ENCODE measurements at regions not wholly inside any gene's neighbourhood (a gene's known extent, or its start where the extent isn't known, plus 50 kb on each side); places are given as distances from the start of the nearest gene placed in this dataset.

GRCh38 chr5:112648264-112648663 is 89.4 kb upstream of the APC start:
- Histone ChIP-seq H3K4me3 (no peak overlapping the region), H3K9me3 (no peaks in the 10 kb centered on the region), H3K27ac (no peak overlapping the region), H3K36me3 (no peaks in the 10 kb centered on the region), H3K27me3 (no peaks in the 10 kb centered on the region), H3K4me1 (no peaks in the 10 kb centered on the region)
- no peak for DNase-seq
- 88 to 96% (median 94%) methylated on average over 1 of the region's 1 CpG for WGBS, 5 donors
- TF ChIP-seq EP300 (IDR thresholded peaks at IDR 0.05) (no peak), CTCF (IDR thresholded peaks at IDR 0.05) (no peak), POLR2A (IDR thresholded peaks at IDR 0.05) (no peak), POLR2AphosphoS5 (IDR thresholded peaks at IDR 0.05) (no peak)
- intact Hi-C loops (cut with DNase I; ENCODE audit: low total_unique reads) = no loop called here

GRCh38 chr5:112649882-112650281 is 87.8 kb upstream of the APC start:
- no peak for DNase-seq
- intact Hi-C loops (cut with DNase I; ENCODE audit: low total_unique reads) = no loop called here
- Histone ChIP-seq H3K4me1 (no peaks in the 10 kb centered on the region), H3K9me3 (no peaks in the 10 kb centered on the region), H3K27ac (no peak overlapping the region), H3K27me3 (no peaks in the 10 kb centered on the region), H3K4me3 (no peak overlapping the region), H3K36me3 (no peaks in the 10 kb centered on the region)
- whole genome bisulfite sequencing, 5 donors = 63 to 76% (median 75%) methylated on average over 6 of the region's 6 CpGs
- no peak for TF ChIP-seq CTCF (IDR thresholded peaks at IDR 0.05)
- no peak for TF ChIP-seq POLR2AphosphoS5 (IDR thresholded peaks at IDR 0.05)
- TF ChIP-seq POLR2A (IDR thresholded peaks at IDR 0.05) = no peak
- no peak for TF ChIP-seq EP300 (IDR thresholded peaks at IDR 0.05)

GRCh38 chr5:112653638-112654205 is 84.0 kb upstream of the APC start:
- Histone ChIP-seq H3K4me3 (no peak overlapping the region), H3K36me3 (no peaks in the 10 kb centered on the region), H3K4me1 (no peaks in the 10 kb centered on the region), H3K27ac (no peak overlapping the region), H3K27me3 (no peaks in the 10 kb centered on the region), H3K9me3 (no peaks in the 10 kb centered on the region)
- peak in 1 of 2 donors; percentile 29 for DNase-seq
- WGBS, 5 donors = 72 to 84% (median 76%) methylated on average over 5 of the region's 5 CpGs
- intact Hi-C loops (cut with DNase I; ENCODE audit: low total_unique reads) = no loop called here
- no peak for TF ChIP-seq EP300 (IDR thresholded peaks at IDR 0.05)
- no peak for TF ChIP-seq CTCF (IDR thresholded peaks at IDR 0.05)
- TF ChIP-seq POLR2A (IDR thresholded peaks at IDR 0.05) = no peak
- TF ChIP-seq POLR2AphosphoS5 (IDR thresholded peaks at IDR 0.05) = no peak

GRCh38 chr5:112655513-112655912 is 82.2 kb upstream of the APC start:
- H3K27ac ChIP-seq = no peak overlapping the region
- DNase-seq = no peak
- H3K36me3 ChIP-seq = no peaks in the 10 kb centered on the region
- H3K4me1 ChIP-seq = no peaks in the 10 kb centered on the region
- TF ChIP-seq POLR2A (IDR thresholded peaks at IDR 0.05) (no peak), CTCF (IDR thresholded peaks at IDR 0.05) (no peak), POLR2AphosphoS5 (IDR thresholded peaks at IDR 0.05) (no peak), EP300 (IDR thresholded peaks at IDR 0.05) (no peak)
- WGBS, 5 donors = 84 to 95% (median 91%) methylated on average over 6 of the region's 6 CpGs
- intact Hi-C loops (cut with DNase I; ENCODE audit: low total_unique reads) = no loop called here
- no peak overlapping the region for H3K4me3 ChIP-seq
- no peaks in the 10 kb centered on the region for H3K27me3 ChIP-seq
- H3K9me3 ChIP-seq = peaks cover 0 to 8% (median 0%) of the 10 kb centered on the region in 4 donors

Data from stomach (tissue), 8 donors.